IPS DF 6.9 (cell line): ENCODE measurements at regions not wholly inside any gene's neighbourhood (a gene's known extent, or its start where the extent isn't known, plus 50 kb on each side); places are given as distances from the start of the nearest gene placed in this dataset.
"Not testable (repeated sequence)": the region's sequence is repeated elsewhere in the genome, so short reads cannot be mapped to it uniquely, and the experiment has no call there.

Experiments used
- DNase-seq: peaks from one replicate; pipeline ENCODE4 v3.0.0-alpha.2; 2013; ENCODE audit warnings: low read depth, low spot score
- H3K27ac ChIP-seq: one replicate; pipeline ENCODE4 v1.5.1; 2013; ENCODE audit warnings: low read length, control low read depth
- H3K27me3 ChIP-seq: 2 replicates; pipeline ENCODE4 v1.6.1; 2013; ENCODE audit warnings: mild to moderate bottlenecking, low read length; ENCODE audit not compliant: control insufficient read depth, insufficient read depth
- H3K36me3 ChIP-seq: 2 replicates; pipeline ENCODE4 v1.6.1; 2013; ENCODE audit warnings: low read length; ENCODE audit not compliant: control insufficient read depth, insufficient read depth
- H3K4me1 ChIP-seq: 2 replicates; pipeline ENCODE4 v1.6.1; 2013; ENCODE audit warnings: low read length; ENCODE audit not compliant: control insufficient read depth, insufficient read depth
- H3K4me3 ChIP-seq: 2 replicates; pipeline ENCODE4 v1.5.1; 2013; ENCODE audit warnings: mild to moderate bottlenecking, low read length
- H3K9me3 ChIP-seq: 2 replicates; pipeline ENCODE4 v1.6.1; 2013; ENCODE audit warnings: low read length, inconsistent platforms; ENCODE audit not compliant: control insufficient read depth, insufficient read depth
- WGBS: extraction: QIAGEN DNeasy Blood & Tissue Kit; methylation state at CpG from one replicate; pipeline ENCODE4 v1.1.7; 2013; ENCODE audit warnings: mixed read lengths, missing lambda C conversion rate; ENCODE audit not compliant: insufficient read length, insufficient coverage; 5-methylcytosine and 5-hydroxymethylcytosine counted together

DNA sequence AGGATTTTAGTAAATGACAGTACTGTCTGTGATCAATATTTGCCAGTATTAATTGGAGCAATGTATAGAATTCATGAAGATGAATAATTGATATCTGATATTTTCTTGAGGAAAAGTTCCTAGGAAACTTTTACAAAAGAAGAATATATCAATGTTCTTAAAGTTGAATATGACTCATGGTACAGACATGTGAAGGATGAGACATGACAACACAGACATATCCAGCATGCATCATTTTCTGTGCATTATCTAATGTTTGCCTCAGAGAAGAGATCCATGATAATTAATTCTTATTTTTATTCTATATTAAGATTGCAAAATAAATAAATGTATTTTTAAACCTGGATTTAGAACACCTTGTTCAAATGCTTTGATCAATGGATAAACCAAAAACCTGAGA lies 452.9 kb upstream of the EPHA5 start:
- no peaks in the 10 kb centered on the region for H3K9me3 ChIP-seq
- no peak overlapping the region for H3K27ac ChIP-seq
- no peaks in the 10 kb centered on the region for H3K27me3 ChIP-seq
- no peaks in the 10 kb centered on the region for H3K4me1 ChIP-seq
- no peak for DNase-seq
- H3K36me3 ChIP-seq: no peaks in the 10 kb centered on the region
- H3K4me3 ChIP-seq: no peak overlapping the region

DNA sequence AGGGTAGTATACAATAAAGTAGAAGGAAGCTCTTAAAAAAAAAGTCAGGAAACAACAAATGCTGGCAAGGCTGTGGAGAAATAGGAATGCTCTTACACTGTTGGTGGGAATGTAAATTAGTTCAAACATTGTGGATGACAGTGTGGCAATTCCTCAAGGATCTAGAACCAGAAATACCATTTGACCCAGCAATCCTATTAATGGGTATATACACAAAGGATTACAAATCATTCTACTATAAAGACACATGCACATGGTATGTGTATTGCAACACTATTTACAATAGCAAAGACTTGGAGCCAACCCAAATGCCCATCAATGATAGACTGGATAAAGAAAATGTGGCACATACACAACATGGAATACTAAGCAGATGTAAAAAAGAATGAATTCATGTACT lies 444.9 kb upstream of the EPHA5 start:
- not testable (repeated sequence) for H3K27ac ChIP-seq, H3K4me1 ChIP-seq, H3K27me3 ChIP-seq, DNase-seq, H3K4me3 ChIP-seq, H3K9me3 ChIP-seq, H3K36me3 ChIP-seq

DNA sequence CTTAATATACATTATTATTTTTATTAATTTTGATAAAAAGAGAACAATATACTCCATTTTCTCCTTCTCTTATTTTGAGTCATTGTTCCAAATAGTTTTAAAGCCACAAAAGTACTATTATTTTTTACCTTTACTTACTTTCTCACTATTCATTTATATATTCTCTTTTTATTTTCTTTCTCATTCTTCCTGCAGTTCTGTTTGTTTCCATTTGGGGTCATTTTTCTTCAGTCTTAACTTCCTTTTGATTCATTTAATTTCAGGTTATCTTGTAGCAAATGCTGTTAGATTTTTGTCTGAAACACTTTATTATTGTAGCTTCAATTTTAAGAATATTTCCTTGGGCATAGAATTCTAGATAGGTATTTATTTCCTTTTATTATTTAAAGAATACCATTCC lies 438.6 kb upstream of the EPHA5 start:
- Histone ChIP-seq H3K36me3 (no peaks in the 10 kb centered on the region), H3K9me3 (no peaks in the 10 kb centered on the region), H3K4me3 (no peak overlapping the region), H3K27ac (no peak overlapping the region), H3K27me3 (no peaks in the 10 kb centered on the region), H3K4me1 (no peaks in the 10 kb centered on the region)
- DNase-seq: no peak

DNA sequence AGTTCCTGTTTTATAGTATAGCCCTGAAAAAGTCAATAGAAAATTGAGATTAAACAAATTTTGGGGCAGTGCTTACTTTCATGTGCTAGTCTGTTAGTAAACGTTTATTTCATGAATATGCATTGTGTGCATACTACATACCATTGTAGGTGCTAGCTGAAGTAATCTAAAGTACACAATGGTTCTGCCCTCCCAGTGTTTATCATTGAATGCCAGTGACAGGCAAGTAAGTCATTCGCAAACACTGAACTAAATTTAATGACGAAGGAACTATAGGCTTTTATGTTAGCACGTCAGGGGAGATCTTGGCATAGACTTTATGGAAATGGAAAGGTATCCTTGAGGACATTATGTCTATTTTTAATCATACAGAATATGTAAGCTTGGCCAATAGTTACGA lies 426.9 kb upstream of the EPHA5 start:
- no CpG with 5 or more reads among the region's 5 CpGs for WGBS
- H3K4me1 ChIP-seq: no peaks in the 10 kb centered on the region
- no peak for DNase-seq
- H3K27me3 ChIP-seq: no peaks in the 10 kb centered on the region
- no peak overlapping the region for H3K27ac ChIP-seq
- no peaks in the 10 kb centered on the region for H3K9me3 ChIP-seq
- H3K4me3 ChIP-seq: no peak overlapping the region
- H3K36me3 ChIP-seq: no peaks in the 10 kb centered on the region

DNA sequence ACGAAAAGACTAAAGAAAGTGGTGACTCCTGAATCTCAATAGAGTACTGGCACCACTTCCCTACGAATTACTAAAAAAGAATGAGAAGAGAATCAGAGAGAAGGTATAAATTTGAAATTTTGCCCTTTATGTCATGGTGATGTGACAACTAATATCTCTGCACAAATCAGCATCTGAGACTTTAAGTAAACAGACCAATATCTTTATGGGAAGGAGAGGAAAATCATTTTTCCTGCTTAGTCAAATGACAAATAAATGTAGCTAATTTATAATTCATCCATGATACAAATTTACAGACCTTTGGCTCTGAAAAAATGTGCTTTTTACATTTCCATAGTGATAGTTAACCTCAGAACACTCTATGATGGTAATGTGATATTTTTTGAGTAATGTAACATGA lies 424.8 kb upstream of the EPHA5 start:
- no peak overlapping the region for H3K27ac ChIP-seq
- no peaks in the 10 kb centered on the region for H3K36me3 ChIP-seq

DNA sequence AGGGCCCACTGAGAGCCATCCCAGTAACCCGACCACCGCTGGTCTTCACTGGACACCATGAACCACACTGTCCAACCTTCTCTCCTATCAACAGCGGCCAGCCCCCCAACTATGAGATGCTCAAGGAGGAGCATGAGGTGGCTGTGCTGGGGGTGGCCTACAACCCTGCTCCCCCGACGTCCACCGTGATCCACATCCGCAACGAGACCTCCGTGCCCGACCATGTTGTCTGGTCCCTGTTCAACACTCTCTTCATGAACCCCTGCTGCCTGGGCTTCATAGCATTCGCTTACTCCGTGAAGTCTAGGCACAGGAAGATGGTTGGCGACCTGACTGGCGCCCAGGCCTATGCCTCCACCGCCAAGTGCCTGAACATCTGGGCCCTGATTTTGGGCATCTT lies 423.8 kb upstream of the EPHA5 start:
- no peaks in the 10 kb centered on the region for H3K36me3 ChIP-seq
- no peaks in the 10 kb centered on the region for H3K9me3 ChIP-seq
- WGBS: no CpG with 5 or more reads among the region's 15 CpGs
- no peak overlapping the region for H3K27ac ChIP-seq
- H3K4me1 ChIP-seq: no peaks in the 10 kb centered on the region
- no peak overlapping the region for H3K4me3 ChIP-seq
- no peak for DNase-seq
- H3K27me3 ChIP-seq: no peaks in the 10 kb centered on the region

More for the DNA sequence above, 424.8 kb upstream of the EPHA5 start:
- Histone ChIP-seq H3K9me3 (no peaks in the 10 kb centered on the region), H3K4me3 (no peak overlapping the region), H3K4me1 (no peaks in the 10 kb centered on the region), H3K27me3 (no peaks in the 10 kb centered on the region)
- DNase-seq: no peak
- WGBS: no CpG with 5 or more reads among the region's 2 CpGs

DNA sequence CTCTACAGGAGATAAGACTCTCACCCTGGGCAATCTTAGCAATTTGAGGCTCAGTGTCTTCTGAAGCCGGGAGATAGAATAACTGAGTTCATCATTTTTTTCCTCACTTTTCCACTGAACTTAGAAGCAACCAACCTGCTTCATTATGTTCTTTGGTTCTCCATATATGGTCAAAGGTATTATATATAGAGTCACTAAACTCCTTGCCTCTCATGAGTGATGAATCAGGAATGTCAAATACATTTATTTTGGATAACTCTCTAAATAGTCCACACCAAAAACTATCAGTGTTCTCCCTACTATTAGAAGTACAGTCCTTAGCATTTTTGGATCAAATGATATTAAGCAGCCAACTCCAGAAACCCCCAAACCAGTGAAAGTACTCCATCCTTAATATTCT lies 421.5 kb upstream of the EPHA5 start:
- no peaks in the 10 kb centered on the region for H3K9me3 ChIP-seq
- H3K4me1 ChIP-seq: no peaks in the 10 kb centered on the region
- no CpG with 5 or more reads among the region's 1 CpG for WGBS
- H3K36me3 ChIP-seq: no peaks in the 10 kb centered on the region
- no peak overlapping the region for H3K4me3 ChIP-seq
- no peak overlapping the region for H3K27ac ChIP-seq
- DNase-seq: no peak
- H3K27me3 ChIP-seq: no peaks in the 10 kb centered on the region

DNA sequence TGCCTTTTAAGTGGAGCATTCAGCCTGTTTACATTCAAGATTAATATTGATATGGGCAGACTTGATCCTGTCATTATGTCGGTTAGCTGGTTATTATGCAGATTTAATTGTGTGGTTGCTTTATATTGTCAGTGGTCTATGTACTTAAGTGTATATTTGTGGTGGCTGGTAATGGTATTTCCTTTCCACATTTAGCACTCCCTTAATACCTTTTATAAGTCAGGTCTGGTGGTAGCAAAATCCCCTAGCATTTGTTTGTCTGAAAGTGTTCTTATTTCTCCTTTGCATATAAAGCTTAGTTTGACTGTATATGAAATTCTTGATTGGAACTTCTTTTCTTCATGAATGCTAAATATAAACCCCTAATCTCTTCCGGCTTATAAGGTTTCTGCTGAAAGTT lies 403.7 kb upstream of the EPHA5 start:
- H3K4me3 ChIP-seq: no peak overlapping the region
- H3K27me3 ChIP-seq: no peaks in the 10 kb centered on the region
- H3K9me3 ChIP-seq: no peaks in the 10 kb centered on the region
- DNase-seq: no peak
- no CpG with 5 or more reads among the region's 2 CpGs for WGBS
- no peak overlapping the region for H3K27ac ChIP-seq
- H3K4me1 ChIP-seq: no peaks in the 10 kb centered on the region
- H3K36me3 ChIP-seq: no peaks in the 10 kb centered on the region

DNA sequence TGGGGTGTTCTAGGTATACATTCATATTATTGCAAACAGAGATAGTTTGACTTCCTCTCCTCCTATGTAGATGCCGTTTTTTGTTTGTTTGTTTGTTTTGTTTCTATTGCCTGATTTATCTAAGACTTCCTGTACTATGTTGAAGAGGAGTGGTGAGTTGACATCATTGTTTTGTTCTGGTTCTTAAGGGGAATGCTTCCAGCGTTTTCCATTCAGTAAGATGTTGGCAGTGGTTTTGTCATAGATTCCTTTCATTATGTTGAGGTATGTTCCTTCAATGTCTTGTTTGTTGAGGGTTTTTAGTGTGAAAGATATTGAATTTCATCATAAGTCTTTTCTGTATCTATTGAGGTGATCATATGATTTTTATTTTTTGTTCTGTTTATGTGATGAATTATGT lies 401.6 kb upstream of the EPHA5 start:
- Histone ChIP-seq H3K4me1 (no peaks in the 10 kb centered on the region), H3K36me3 (no peaks in the 10 kb centered on the region), H3K27ac (no peak overlapping the region), H3K9me3 (no peaks in the 10 kb centered on the region), H3K4me3 (no peak overlapping the region), H3K27me3 (no peaks in the 10 kb centered on the region)
- DNase-seq: no peak
- WGBS: no CpG with 5 or more reads among the region's 2 CpGs

DNA sequence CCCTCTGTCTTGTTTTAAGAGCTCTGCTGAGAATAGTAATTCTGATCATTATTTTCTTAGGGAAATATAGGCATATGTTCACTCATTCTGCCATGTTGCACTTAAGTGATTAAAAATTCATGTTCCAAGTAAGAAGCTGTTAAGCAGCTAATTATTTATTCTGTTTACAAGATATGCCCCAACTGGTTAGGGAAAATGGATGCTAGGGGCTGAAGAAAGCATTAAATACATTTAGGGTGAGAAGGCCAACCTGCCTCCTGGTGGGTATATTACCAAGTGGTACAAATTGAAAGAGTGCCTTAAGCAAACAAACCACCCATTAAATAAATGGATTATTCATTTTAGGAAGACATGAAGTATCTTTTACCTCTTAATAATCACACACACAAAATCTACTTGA lies 392.6 kb upstream of the EPHA5 start:
- H3K27ac ChIP-seq: no peak overlapping the region

DNA sequence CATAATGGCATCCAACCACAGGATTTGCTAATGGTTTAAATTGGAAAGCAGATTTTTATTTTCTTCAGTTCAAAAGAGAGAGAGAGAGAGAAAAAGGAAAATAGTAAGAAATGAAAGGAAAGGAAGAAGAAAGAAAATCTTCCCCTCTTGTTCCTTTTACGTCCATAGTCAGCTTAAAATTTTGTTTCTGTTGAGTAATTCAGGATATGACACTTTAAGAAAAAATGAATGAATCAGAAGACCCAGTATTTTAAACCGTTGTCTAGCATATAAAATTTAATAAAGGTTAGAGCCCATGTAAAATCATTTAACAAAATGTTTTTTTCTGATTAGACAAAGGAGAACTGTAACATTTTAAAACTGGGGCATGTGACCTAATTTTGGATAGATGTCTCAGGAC lies 391.8 kb upstream of the EPHA5 start:
- H3K27ac ChIP-seq: no peak overlapping the region
- no peak overlapping the region for H3K4me3 ChIP-seq
- no peaks in the 10 kb centered on the region for H3K27me3 ChIP-seq
- no peaks in the 10 kb centered on the region for H3K4me1 ChIP-seq
- no peaks in the 10 kb centered on the region for H3K9me3 ChIP-seq
- no peaks in the 10 kb centered on the region for H3K36me3 ChIP-seq
- DNase-seq: no peak
- no CpG with 5 or more reads among the region's 2 CpGs for WGBS

More for the DNA sequence above, 392.6 kb upstream of the EPHA5 start:
- Histone ChIP-seq H3K27me3 (no peaks in the 10 kb centered on the region), H3K36me3 (no peaks in the 10 kb centered on the region), H3K4me1 (no peaks in the 10 kb centered on the region), H3K4me3 (no peak overlapping the region), H3K9me3 (no peaks in the 10 kb centered on the region)
- DNase-seq: no peak

DNA sequence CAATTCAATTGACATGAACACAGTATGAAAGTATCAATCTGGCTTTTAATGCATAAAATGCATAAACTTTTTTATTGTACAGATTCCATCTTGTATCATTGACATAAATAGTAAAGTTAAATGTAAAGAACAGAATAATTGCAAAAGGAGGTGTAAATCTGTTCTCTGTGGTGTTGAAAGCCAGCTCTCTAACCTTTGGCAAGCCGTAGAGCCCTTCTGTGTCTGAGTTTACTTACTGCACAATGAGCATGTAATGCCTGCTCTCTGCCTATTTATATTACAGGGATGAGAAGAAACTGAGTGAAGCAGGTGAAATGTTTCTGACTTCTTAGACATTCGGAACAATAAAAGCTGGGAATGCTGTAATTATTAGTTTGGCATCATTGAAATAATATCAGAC lies 389.3 kb upstream of the EPHA5 start:
- no peaks in the 10 kb centered on the region for H3K27me3 ChIP-seq
- WGBS: no CpG with 5 or more reads among the region's 2 CpGs
- DNase-seq: no peak
- no peak overlapping the region for H3K27ac ChIP-seq
- H3K9me3 ChIP-seq: no peaks in the 10 kb centered on the region
- H3K4me1 ChIP-seq: no peaks in the 10 kb centered on the region
- no peak overlapping the region for H3K4me3 ChIP-seq
- no peaks in the 10 kb centered on the region for H3K36me3 ChIP-seq
